NCI-H2171 treated with DMSO at 0.1 percent for 48 hours (cell line): ENCODE measurements at regions not wholly inside any gene's neighbourhood (a gene's known extent, or its start where the extent isn't known, plus 50 kb on each side); places are given as distances from the start of the nearest gene placed in this dataset.
"Not testable (repeated sequence)": the region's sequence is repeated elsewhere in the genome, so short reads cannot be mapped to it uniquely, and the experiment has no call there.

Experiments
- DNase-seq: peaks from one replicate; lab custom pipeline; 2025; lab: John Stamatoyannopoulos, UW

DNA sequence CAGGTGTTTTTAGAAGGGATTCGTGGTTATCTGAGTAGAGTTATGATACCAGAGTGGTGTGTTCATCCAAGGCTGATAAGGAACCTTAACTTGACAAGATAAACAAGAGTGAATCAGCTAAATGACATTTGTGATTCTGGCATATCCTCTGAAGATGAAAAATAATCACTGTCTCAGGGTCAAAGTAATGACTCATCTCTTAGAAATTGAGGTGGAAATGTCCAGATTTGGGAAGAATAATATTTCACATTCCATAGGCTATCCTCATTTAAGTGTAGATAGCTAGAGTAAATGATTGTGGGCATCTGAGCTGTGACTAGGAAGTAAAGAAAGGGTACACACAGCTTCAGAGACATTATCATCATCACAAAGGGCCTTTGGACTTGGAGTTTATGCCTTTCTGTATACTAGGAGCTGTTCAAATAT is 255.7 kb downstream of the GJA1 start:
- DNase-seq = no peak

DNA sequence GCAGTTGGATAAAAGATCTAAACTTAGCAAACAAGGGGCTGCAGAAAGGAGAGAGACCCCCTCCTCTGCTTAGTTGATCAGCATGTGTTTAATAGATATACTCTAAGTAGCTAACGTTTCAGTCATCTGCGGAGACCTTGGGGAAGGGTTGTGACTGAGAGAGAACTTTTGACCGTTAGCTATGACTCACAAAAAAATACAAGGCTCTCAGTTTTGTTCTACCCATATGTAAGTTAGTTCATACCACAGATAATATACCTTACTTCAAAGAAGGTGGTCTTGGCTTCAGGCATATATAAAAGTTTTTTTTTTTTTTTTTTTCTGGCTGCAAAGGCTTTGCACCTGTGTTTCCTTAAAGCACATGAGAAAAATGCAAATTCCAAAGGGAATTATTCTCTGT is 258.9 kb downstream of the GJA1 start:
- DNase-seq = no peak

DNA sequence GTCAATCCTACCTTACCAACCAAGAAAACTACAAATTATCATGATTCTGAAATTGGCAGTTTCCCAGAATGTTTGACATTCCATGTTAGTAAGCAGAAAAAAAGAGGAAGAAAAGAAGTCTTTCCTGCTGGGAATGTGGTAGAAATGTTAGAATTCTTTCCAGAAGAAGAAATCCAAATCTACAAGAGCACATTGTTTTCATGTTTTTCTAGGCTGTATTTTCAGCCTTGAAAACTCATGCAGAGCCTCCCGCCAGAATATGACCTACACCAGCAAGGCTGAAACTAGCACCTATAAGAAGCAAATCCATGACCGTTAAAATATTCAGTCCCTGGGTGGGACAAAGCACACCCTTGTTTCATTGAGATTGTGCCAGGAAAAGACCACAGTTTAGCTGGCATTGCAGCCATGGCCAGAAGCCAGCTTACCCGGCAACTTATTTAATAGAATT is 259.4 kb downstream of the GJA1 start:
- DNase-seq = no peak

DNA sequence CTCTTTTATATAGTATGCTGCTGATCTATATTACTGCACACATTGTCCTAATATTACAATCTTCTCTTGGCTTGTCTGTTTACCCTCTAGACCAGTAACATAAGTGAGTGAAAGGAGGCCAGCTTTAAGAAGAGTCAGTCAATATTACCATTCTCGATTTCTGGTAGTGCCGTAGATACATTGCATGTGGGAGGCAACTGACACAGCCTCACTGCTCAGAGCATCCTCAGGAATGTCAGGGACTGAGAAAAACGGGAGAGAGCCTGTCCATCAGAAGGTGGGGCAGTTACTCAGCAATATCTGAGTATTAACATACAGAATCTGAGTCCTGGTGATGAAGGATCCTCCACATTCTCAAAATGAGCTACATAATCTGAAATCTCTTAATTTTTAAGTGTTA is 259.9 kb downstream of the GJA1 start:
- no peak for DNase-seq

DNA sequence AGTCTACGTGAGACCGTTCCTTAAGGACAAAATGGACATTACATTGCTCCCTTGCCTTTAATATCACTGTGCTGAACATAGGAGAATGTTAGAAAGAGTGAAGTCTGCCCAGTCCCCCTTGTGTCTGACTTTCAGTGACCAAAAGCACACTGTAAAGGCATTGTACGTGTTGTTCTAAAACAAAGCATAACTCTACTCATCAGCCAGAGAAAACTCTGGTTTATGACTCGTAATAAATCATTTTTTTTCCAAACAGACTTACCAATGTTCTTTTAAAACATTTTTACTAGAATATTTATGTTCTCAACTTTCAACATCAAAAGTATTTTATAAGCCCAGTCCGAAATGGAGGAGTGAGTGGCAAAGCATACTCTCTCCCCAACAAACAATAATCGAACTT is 262.5 kb downstream of the GJA1 start:
- DNase-seq = no peak

DNA sequence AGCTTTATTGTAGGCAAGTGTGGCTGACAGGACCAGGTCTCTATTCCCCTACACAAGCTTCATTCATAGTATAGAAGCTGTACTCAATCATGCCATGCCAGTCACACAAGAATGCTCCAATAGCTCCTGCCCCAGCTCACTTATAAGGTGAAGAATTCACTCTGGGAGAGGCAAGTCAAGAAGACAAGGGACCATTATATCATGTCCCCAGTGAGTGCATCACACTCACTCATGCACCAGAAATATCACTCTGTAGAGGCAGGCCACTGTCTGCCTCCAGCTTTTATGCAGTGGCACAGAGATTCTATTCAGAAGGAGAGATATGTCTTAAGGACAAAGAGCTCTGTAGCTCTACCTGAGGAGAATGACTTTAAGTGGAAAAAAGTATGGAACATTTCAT is 263.2 kb downstream of the GJA1 start:
- no peak for DNase-seq

DNA sequence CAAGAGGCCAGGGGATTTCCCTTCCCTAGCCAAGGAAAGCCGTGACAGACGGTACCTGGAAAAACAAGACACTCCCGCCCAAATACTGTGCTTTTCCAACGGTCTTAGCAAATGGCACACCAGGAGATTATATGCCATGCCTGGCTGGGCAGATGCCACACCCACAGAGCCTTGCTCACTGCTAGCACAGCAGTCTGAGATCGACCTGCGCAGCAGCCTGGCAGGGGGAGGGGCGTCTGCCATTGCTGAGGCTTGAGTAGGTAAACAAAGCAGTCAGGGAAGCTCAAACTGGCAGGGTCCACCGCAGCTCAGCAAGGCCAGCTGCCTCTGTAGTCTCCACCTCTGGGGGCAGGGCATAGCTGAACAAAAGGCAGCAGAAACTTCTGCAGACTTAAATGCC is 267.7 kb downstream of the GJA1 start:
- peak; percentile 61 for DNase-seq

DNA sequence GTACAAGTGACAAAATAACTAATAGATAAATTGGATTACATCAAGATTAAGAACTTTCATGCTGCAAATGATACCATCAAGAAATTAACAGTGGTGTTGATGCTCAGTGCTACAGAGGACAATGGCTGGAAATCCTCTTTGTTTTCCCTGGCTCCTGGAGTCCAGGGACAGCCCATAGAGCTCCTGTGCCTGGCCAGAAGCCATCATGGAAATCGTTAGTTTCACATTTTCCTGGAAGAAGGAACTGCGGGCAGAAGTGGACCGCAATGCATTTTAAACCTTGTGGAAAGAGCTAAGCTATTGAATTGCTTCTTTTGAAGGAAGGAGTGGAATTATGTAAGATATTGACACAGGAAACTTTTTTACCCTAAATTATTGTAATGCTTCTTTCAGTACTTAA is 276.0 kb downstream of the GJA1 start:
- no peak for DNase-seq

DNA sequence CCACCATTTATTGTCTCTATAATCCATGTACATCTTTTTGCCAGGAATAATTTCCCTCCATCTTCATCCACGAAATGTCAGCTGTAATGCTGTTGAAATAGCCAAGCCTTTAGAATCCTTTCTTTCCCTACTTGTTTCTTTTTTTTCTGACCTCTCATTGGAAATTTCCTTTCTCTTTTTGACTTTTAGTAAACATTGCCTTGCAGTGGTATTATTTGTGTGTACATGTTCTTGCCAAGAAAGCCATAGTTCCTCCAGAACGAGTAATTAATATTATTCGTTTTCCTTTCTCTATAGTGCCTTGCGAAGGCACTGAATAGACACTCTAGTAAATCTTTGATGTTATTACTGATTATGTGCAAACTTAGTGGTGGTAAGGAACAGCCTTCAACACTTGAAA is 282.2 kb downstream of the GJA1 start:
- DNase-seq = no peak

DNA sequence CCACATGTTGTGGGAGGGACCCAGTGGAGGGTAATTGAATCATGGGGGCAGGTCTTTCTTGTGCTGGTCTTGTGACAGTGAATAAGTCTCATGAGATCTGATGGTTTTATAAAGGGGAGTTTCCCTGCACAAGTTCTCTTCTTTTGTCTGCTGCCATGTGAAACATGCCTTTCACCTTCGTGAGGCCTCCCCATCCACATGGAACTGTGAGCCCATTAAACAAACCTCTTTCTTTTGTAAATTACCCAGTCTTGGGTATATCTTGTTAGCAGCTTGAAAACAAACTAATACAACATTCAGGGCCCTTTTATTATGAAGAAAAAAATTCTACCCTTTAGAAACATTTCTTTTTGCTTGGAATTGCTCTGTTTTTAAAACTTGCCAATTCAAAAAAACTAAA is 285.4 kb downstream of the GJA1 start:
- not testable (repeated sequence) for DNase-seq

DNA sequence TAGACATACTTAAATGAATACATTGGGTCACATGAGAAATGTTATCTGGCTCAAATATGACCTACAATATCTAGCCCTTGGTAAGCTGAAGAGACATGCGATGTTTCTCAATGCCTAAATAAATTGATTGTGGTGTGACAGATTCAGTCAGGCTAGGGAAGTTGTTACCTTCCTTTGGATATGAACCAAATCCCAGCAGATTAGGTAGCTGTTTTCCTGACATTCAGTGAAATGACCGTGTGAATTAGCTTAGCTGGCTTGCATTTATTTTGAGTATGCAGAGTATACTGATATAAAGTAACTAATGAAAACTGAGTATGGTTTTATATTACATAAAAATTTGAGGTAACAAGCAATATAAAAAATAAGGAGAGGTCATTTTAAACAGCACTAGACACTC is 288.2 kb downstream of the GJA1 start:
- no peak for DNase-seq

DNA sequence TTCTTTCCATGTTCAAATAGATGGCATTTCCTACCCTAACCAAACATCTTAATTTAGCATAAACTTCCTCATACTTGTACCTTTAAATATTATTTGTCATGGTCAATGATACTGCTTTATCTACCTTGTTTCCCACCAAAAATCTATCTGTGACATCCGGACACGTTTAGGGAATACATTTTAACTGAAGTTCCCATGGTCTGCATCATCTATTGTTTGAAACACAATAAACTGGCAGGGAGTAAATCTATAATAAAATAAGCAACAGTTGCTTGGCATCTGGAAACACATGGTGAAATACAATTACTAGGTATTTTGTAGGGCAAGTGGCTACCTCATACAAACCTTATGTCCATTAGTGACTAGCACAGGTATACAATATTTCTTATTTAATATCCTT is 289.1 kb downstream of the GJA1 start:
- no peak for DNase-seq

DNA sequence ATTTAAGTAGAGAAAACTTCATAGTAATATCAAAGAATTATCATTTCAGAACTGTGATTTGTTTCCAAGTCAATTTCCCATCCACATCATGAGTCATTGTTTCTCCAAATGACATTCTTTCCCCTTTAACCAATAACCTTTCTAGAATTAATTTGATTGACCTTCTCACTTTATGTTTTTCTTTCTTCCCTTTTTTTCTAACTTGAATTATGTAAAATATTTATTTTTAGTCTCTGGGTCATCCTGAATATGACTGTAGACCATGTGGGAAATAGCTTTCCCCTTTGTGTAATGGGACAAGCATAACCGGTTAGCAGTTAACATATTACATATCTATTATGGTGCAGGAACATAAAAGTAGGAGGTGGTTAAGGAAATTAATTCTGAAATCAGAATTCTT is 291.1 kb downstream of the GJA1 start:
- DNase-seq = no peak

DNA sequence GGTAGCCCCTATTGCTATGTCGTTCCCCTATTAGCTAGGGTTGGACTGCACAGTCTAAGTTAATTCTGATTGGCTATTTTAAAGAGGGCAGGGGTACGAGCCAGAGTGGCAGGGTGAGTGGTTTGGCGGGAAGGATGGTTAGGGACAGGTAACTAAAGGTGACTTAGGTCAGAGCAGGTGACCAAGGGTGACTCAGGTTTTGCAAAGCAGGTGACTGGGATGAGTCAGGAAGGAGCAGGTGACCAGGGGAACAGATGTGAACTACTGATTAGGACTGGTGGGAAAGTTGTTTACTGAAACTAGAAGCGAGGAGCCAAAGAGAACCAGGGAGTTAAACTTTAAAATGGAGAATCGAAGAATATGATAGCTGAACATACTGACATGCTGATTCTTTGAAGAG is 295.2 kb downstream of the GJA1 start:
- no peak for DNase-seq

DNA sequence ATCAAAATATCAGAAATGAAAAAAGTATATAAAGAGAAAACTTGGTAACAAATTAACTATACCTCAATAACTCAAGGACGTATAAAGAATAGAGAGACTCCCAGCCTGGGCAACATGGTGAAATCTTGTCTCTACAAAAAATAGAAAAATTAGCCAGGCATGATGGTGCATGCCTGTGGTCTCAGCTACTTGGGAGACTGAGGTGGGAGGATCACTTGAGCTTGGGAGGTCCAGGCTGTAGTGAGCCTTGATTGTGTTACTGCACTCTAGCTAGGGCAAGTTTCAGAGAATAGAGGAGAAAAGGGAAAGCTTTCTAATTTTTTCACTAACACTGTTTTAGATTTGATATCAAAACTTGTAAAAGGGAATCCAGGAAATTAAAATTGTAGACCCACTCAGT is 295.9 kb downstream of the GJA1 start:
- no peak for DNase-seq

DNA sequence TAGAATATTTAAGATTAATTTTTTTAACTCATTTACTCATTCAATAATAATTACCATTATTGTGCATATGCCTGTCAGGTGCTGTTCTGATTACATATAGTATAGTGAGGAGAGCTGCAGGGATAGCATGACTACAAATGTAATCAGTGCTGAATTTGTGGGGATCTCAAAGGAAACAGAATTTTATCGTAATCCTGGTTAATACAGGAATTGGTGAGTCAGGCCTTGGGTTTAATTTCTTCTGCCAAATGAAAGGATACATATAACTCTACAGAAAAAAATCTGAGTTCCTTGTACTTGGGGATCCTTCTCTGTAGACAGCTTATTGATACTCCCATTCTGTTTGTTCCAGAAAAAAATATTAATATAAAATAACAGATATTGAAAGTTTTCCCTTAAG is 297.2 kb downstream of the GJA1 start:
- no peak for DNase-seq

DNA sequence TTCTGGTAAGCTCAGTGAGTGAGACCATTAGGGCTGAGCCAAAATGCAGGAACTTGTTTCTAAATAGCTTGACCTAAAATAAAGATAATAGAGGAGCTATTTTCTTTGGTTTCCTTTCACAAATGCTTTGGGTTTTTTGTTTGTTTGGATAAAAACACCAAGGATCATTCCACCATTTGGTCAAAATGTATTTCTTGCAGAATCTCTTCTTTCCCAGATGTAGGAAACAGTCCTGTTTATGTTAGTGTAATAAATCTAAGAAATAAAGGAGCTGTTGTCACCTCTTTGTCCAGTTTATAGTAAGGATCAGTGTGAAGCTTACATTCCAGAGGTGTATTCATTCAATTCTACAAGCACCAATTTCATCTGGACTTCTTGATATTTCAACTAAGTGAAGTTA is 297.8 kb downstream of the GJA1 start:
- no peak for DNase-seq

DNA sequence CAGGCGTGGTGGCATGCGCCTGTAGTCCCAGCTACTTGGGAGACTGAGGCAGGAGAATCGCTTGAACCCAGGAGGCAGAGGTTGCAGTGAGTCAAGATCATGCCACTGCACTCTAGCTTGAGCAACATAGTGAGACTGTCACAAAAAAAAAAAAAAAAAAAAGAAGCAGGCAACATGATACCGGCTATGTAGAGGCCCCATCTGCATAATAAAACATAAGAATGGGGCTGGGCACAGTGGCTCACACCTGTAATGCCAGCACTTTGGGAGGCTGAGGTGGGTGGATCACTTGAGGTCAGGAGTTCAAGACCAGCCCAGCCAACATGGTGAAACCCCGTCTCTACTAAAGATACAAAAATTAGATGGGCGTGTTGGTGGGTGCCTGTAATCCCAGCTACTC is 304.7 kb downstream of the GJA1 start:
- DNase-seq = peak; percentile 41

DNA sequence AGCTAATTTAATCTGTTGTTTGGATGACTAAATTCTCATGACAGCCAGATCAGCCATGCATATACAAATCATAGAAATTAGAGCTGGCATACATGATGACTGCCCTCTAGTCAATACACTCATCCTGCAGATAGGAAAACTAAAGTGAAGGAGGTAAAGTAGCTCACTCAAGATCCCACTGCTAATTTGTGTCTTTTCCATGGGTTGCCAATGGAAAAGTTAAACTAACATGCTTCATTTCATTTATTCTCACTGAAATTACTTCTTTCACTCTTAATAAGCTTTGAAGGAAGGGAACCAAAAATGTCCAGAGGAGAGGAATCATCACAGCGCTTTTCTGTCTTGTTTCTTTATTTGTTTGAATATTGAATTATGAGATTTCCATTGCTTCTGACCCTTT is 308.2 kb downstream of the GJA1 start:
- DNase-seq = no peak

DNA sequence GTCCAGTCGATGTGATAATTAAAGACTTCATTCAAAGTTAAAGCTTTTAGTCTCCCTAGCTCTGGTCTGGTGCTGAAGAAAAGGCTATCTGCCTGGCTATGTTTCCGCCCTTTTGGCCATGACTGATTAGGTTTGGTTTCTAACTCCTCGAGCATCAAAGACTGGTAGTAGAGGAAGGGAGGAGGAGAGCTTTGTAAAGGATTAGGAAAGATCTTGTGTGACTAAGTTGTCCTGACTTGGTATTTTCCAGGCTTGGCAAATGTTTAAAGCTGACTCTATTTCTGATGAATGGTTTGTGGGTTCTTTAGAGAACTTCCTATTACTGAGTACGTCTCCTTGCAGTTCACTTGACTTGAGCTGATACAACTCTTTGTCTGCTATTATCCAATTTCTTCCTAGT is 312.9 kb downstream of the GJA1 start:
- DNase-seq = no peak

DNA sequence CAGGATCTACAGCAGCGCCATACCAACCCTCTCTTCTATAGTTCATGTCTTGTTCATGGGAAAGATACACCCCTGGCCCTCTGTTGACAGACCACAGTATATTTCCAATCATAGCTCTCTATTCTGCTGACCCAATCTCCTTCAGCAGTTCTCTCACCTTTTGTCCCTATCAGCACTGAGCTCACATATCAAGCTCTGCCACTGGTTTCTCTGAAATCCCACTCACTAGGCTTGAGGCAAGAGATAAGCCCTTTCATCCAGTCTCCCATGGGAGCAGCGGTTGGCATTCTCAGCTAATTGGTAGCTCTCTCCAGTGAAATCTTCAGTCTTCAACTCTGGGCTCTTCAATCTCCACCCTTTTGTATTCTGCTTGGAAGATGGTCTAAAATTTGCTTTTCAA is 313.4 kb downstream of the GJA1 start:
- no peak for DNase-seq

DNA sequence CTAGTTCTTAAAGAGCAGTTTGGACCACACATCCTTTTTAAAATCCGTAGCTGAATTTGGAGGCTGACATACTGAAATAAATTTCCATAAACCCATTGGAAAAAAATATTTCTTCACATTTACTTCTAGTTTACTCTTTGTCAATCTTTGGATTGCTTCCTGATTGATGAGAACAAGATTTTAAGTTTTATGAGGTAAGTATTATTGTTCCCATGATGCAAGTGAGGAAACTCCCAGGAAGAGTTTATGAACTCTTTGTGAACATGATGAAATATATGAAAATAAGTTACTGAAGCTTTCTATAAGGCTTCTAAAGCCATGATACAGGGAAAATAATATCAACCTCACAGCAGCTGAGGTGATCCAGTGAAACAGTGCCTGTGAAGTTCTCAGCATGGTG is 320.0 kb downstream of the GJA1 start:
- DNase-seq = no peak

DNA sequence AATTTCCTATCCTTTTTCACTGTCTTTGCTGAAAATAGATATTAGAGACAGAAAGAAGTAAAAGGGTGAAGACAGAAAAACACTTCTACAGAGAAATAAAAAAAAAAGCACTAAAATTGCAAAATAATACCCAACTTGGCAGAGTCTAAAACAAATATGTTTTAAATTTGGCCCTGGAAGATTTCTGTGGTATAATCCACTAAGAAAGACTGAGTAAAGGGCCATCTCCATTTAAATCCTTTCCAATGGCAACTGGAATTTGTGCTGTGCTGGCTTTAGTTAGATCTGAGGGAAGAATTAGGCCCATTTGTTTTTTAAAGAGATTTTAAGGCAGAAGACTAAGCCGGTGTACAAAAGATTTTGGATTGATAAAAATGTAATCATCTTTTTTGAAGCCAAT is 321.2 kb downstream of the GJA1 start:
- DNase-seq = no peak

DNA sequence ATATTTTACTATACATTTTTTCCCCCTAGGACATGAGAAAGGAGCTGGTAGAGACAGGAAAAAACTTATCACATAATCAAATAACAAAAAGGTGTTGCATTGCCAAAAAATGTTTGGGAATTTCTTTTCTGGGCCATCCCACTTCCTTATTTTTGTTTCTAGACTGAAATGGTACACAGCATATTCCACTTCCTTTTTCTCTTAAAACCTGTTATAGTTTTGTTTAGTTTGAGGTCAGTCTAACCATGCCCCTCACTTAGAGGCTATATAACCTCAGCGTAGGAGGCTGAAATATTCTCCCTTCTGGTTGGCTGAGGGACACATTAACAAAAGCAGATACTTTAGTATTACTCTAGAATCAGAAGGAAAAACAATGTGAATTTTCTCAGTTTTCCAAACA is 323.9 kb downstream of the GJA1 start:
- DNase-seq = no peak

DNA sequence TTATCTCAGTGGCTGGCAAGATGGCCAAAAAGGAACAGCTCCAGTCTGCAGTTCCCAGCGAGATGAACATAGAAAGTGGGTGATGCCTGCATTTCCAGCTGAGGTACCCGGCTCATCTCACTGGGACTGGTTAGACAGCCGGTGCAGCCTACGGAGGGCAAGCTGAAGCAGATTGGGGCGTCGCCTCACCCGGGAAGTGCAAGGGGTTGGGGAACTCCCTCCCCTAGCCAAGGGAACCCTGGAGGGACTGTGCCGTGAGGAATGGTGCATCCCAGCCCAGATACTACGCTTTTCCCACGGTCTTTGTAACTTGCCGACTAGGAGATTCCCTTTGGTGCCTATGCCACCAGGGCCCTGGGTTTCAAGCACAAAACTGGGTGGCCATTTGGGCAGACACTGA is 324.7 kb downstream of the GJA1 start:
- no peak for DNase-seq
